HCT116 (cell line): ENCODE measurements at regions not wholly inside any gene's neighbourhood (a gene's known extent, or its start where the extent isn't known, plus 50 kb on each side); places are given as distances from the start of the nearest gene placed in this dataset.
A peak's percentile ranks its signal among the peaks of the same experiment; 100 is the strongest.

Experiments used
- ATAC-seq: fragments of 200-7000 bp; cut with Tn5 transposase; 2 replicates; pipeline ENCODE4 v1.9.1; 2020; ENCODE audit warnings: mild to moderate bottlenecking, moderate library complexity
- BruUV-seq: library from RNA; stranded (reverse); fragments of 400-500 nt; replicated peaks from 2 replicates; lab custom pipeline; 2021; lab: Mats Ljungman, UMichigan
- CTCF ChIA-PET: fragments of 300-600 bp; sonication (Branson Sonifier 250); formaldehyde crosslinking; loops from one replicate; lab custom pipeline; 2021; ENCODE audit warnings: antibody characterized with exemption; lab: Charles Lee
- POLR2A ChIA-PET: fragments of 300-600, 350-600 bp; sonication (Branson Sonifier 250); formaldehyde crosslinking; loops from one replicate; lab custom pipeline; 2021; ENCODE audit warnings: antibody characterized with exemption; lab: Charles Lee
- RAD21 ChIA-PET, 2 experiments: fragments of 300-600 bp; sonication (Branson Sonifier 250); formaldehyde crosslinking; loops; one replicate each; lab custom pipeline; 2023; ENCODE audit warnings: low total read pairs in 2 of 2; ENCODE audit not compliant: uncharacterized antibody in 2 of 2, unreplicated experiment in 2 of 2, low non-redundant PET in 1 of 2; lab: Charles Lee
- DNase-seq: peaks from one replicate; pipeline ENCODE4 v3.0.0-alpha.2; 2010; ENCODE audit warnings: low read depth, low spot score
- H2AFZ ChIP-seq: fragments of 200-600 bp; shearing (Covaris generic), sonication (generic); 2 replicates; pipeline ENCODE4 v1.6.1; 2017; ENCODE audit warnings: low read depth, mixed run types, mixed read lengths, antibody characterized with exemption, low read length; ENCODE audit not compliant: poor library complexity, severe bottlenecking
- H3K27ac ChIP-seq: 2 replicates; pipeline ENCODE4 v1.5.1; 2012; ENCODE audit warnings: low read depth, low read length
- H3K27me3 ChIP-seq: fragments of 200-600 bp; sonication (generic); 2 replicates; pipeline ENCODE4 v1.6.1; 2016; ENCODE audit warnings: mixed run types, low read length, mixed read lengths; ENCODE audit not compliant: insufficient read depth
- H3K36me3 ChIP-seq, 2 experiments: fragments of 200-500 bp in 1 of 2; fragments of 200-600 bp in 1 of 2; sonication (Bioruptor generic) in 1 of 2; sonication (generic) in 1 of 2; 2 replicates each; pipeline versions ENCODE4 v1.5.1 to v1.6.1; 2014 to 2016; ENCODE audit warnings: low read length in 2 of 2, inconsistent platforms in 1 of 2, mixed read lengths in 1 of 2, mixed run types in 1 of 2; ENCODE audit not compliant: insufficient read depth in 2 of 2, control insufficient read depth in 1 of 2
- H3K4me1 ChIP-seq, 2 experiments: fragments of 200-600 bp in 1 of 2; sonication (generic) in 1 of 2; 2 replicates each; pipeline versions ENCODE4 v1.5.1 to v1.6.1; 2012 to 2017; ENCODE audit warnings: low read length in 2 of 2, inconsistent platforms in 1 of 2, mild to moderate bottlenecking in 1 of 2, mixed read lengths in 1 of 2, mixed run types in 1 of 2, moderate library complexity in 1 of 2; ENCODE audit not compliant: insufficient read depth in 2 of 2, control insufficient read depth in 1 of 2
- H3K4me2 ChIP-seq: fragments of 200-600 bp; sonication (generic); 2 replicates; pipeline ENCODE4 v1.6.1; 2017; ENCODE audit warnings: mixed run types, low read length, mixed read lengths
- H3K4me3 ChIP-seq, 2 experiments: fragments of 200-600 bp in 1 of 2; sonication (generic) in 1 of 2; replicated peaks in 1 of 2; 2 replicates each; pipeline ENCODE4 v1.5.1; 2011 to 2016; ENCODE audit warnings: low read length in 2 of 2, control low read depth in 1 of 2, low read depth in 1 of 2, mild to moderate bottlenecking in 1 of 2, mixed read lengths in 1 of 2, mixed run types in 1 of 2
- H3K79me2 ChIP-seq: fragments of 200-600 bp; sonication (generic); 2 replicates; pipeline ENCODE4 v1.6.1; 2017; ENCODE audit warnings: mild to moderate bottlenecking, mixed run types, low read length, moderate library complexity, mixed read lengths; ENCODE audit not compliant: insufficient read depth
- H3K9ac ChIP-seq: fragments of 200-600 bp; sonication (generic); 2 replicates; pipeline ENCODE4 v1.6.1; 2016; ENCODE audit warnings: low read length, mixed read lengths
- H3K9me2 ChIP-seq: fragments of 200-600 bp; sonication (generic), shearing (Covaris generic); 2 replicates; pipeline ENCODE4 v1.6.1; 2017; ENCODE audit warnings: mixed run types, mild to moderate bottlenecking, moderate library complexity; ENCODE audit not compliant: insufficient read depth
- H3K9me3 ChIP-seq, 2 experiments: fragments of 200-500 bp in 1 of 2; fragments of 200-600 bp in 1 of 2; sonication (Bioruptor generic) in 1 of 2; sonication (generic) in 1 of 2; 2 replicates each; pipeline ENCODE4 v1.6.1; 2014 to 2017; ENCODE audit warnings: low read length in 2 of 2, mixed read lengths in 2 of 2, inconsistent platforms in 1 of 2, low read depth in 1 of 2, mild to moderate bottlenecking in 1 of 2, mixed run types in 1 of 2, moderate library complexity in 1 of 2; ENCODE audit not compliant: control insufficient read depth in 1 of 2, insufficient read depth in 1 of 2
- H4K20me1 ChIP-seq: fragments of 200-600 bp; sonication (generic), shearing (Covaris generic); 2 replicates; pipeline ENCODE4 v1.6.1; 2017; ENCODE audit warnings: mixed run types, mild to moderate bottlenecking, moderate library complexity; ENCODE audit not compliant: insufficient read depth
- CBX3 ChIP-seq: IDR thresholded peaks from 2 replicates; pipeline ENCODE4 v1.6.1; 2012; ENCODE audit warnings: low read depth
- CEBPB ChIP-seq: IDR thresholded peaks from 2 replicates; pipeline ENCODE4 v1.6.1; 2012; ENCODE audit warnings: low read depth
- EGR1 ChIP-seq: IDR thresholded peaks from 2 replicates; pipeline ENCODE4 v1.6.1; 2012; ENCODE audit warnings: low read depth
- EZH2phosphoT487 ChIP-seq: fragments of 200-600 bp; IDR thresholded peaks from 2 replicates; pipeline ENCODE4 v1.6.1; 2018; ENCODE audit warnings: antibody characterized with exemption, borderline replicate concordance
- FOSL1 ChIP-seq: IDR thresholded peaks from 2 replicates; pipeline ENCODE4 v1.6.1; 2012; ENCODE audit warnings: low read depth
- POLR2A ChIP-seq: IDR thresholded peaks from 2 replicates; pipeline ENCODE4 v1.7.0; 2011; ENCODE audit warnings: borderline replicate concordance; ENCODE audit not compliant: insufficient read depth, insufficient read length; ENCODE audit errors: extremely low read depth
- POLR2AphosphoS5 ChIP-seq: IDR thresholded peaks from 2 replicates; pipeline ENCODE4 v1.6.1; 2011; ENCODE audit warnings: mild to moderate bottlenecking, low read depth, low read length, moderate library complexity
- SP1 ChIP-seq: IDR thresholded peaks from 2 replicates; pipeline ENCODE4 v1.6.1; 2012; ENCODE audit warnings: low read depth
- SRF ChIP-seq: IDR thresholded peaks from 2 replicates; pipeline ENCODE4 v1.6.1; 2012; ENCODE audit warnings: low read depth
- TCF7L2 ChIP-seq: IDR thresholded peaks from 2 replicates; pipeline ENCODE4 v1.7.0; 2011; ENCODE audit warnings: borderline replicate concordance, inconsistent platforms; ENCODE audit not compliant: insufficient read depth, insufficient read length; ENCODE audit errors: extremely low read depth
- YY1 ChIP-seq: IDR thresholded peaks from 2 replicates; pipeline ENCODE4 v1.6.1; 2011; ENCODE audit warnings: low read length, low read depth, moderate library complexity, mild to moderate bottlenecking; ENCODE audit not compliant: insufficient replicate concordance; ENCODE audit errors: extremely low read depth
- ZFX ChIP-seq: fragments of 450-650 bp; IDR thresholded peaks from 2 replicates; pipeline ENCODE4 v1.6.1; 2017
- intact Hi-C: fragments of 100-400 bp; cut with micrococcal nuclease; formaldehyde crosslinking; loops from 2 replicates; pipeline ENCODE4 v1.10.0; 2022
- TF ChIP-seq, protein P1 (sequence below): IDR thresholded peaks from 2 replicates; pipeline ENCODE4 v1.6.1; 2012
- TF ChIP-seq, protein P2 (sequence below): IDR thresholded peaks from 2 replicates; pipeline ENCODE4 v1.6.1; 2011; ENCODE audit warnings: mild to moderate bottlenecking, low read length, moderate library complexity; ENCODE audit not compliant: insufficient replicate concordance; ENCODE audit errors: extremely low read depth
- TF ChIP-seq, protein P3 (sequence below): IDR thresholded peaks from 2 replicates; pipeline ENCODE4 v1.6.1; 2012; ENCODE audit warnings: low read depth
- TF ChIP-seq, protein P4 (sequence below): IDR thresholded peaks from 2 replicates; pipeline ENCODE4 v1.6.1; 2012

DNA sequence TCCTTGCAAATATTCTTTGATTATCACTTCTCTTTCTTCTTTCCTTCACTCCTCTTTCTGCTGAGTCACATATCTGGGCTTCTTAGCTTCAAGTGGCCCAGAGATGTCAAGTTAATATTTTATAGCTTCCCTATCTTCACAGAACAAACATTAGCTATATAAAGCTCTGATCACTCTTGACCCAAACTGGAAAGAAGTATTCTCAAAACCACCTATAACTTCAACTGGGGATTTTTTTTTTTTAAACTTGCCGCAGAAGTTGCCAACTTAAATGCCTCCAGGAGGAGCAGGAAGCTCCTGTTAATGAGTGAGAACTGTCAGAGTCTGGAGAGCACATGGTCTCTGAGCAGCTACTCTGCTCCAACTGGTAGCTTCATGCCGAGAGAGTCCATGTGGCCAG, 233.3 kb upstream of the EDNRA start:
- no peak overlapping the region for H3K9ac ChIP-seq
- no peak overlapping the region for H3K4me3 ChIP-seq
- no peak overlapping the region for H3K27ac ChIP-seq
- H3K4me2 ChIP-seq = no peak overlapping the region
- intact Hi-C loops = no loop called here
- H3K79me2 ChIP-seq = no peaks in the 10 kb centered on the region
- no peaks in the 10 kb centered on the region for H4K20me1 ChIP-seq
- TF ChIP-seq, protein P1, sequence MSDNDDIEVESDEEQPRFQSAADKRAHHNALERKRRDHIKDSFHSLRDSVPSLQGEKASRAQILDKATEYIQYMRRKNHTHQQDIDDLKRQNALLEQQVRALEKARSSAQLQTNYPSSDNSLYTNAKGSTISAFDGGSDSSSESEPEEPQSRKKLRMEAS = peak; percentile 27; the same call in 1 of the 2 replicates
- TF ChIP-seq CEBPB = no peak
- peak overlapping the region; percentile 10 for H2AFZ ChIP-seq
- ChIA-PET RAD21 (no interaction called here), CTCF (interaction anchor here (1.3 kb wide), 1 partner anchor 271 kb away, joined by 5 read pairs; no protein-coding TSS in a partner anchor), POLR2A (no interaction called here)
- no TSS peak for BruUV-seq
- ATAC-seq (no peak), DNase-seq (no peak)
- no peaks in the 10 kb centered on the region for H3K9me2 ChIP-seq
- H3K9me3 ChIP-seq = no peaks in the 10 kb centered on the region
- no peaks in the 10 kb centered on the region for H3K27me3 ChIP-seq
- H3K4me1 ChIP-seq = no peaks in the 10 kb centered on the region
- no peaks in the 10 kb centered on the region for H3K36me3 ChIP-seq

DNA sequence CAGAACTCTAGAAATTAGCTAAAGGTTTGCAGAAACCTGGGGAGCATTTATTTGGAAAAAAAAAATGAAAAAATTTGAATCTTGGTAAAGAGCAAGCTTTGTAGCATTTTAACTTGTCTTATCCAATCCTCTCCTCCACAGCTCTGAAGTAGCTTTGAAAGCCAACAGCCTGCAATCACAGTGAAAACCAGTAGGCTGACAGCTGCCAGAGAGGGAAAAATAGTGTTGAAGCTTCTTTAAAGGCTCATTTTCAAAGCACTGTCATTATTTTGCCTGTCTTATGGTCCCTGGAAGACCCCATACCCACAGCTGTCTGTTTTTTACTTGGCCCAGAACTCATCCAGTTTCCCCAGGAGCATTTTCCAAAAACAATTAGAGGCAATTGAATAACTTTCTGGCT, 230.8 kb upstream of the EDNRA start:
- H3K9ac ChIP-seq = no peak overlapping the region
- no peak overlapping the region for H3K27ac ChIP-seq
- no peak overlapping the region for H3K4me2 ChIP-seq
- TF ChIP-seq EGR1 (no peak), YY1 (no peak), FOSL1 (no peak), POLR2AphosphoS5 (no peak), ZFX (no peak), SP1 (no peak), SRF (no peak), POLR2A (no peak), TCF7L2 (no peak), CBX3 (no peak), EZH2phosphoT487 (no peak)
- TF ChIP-seq, protein P2, sequence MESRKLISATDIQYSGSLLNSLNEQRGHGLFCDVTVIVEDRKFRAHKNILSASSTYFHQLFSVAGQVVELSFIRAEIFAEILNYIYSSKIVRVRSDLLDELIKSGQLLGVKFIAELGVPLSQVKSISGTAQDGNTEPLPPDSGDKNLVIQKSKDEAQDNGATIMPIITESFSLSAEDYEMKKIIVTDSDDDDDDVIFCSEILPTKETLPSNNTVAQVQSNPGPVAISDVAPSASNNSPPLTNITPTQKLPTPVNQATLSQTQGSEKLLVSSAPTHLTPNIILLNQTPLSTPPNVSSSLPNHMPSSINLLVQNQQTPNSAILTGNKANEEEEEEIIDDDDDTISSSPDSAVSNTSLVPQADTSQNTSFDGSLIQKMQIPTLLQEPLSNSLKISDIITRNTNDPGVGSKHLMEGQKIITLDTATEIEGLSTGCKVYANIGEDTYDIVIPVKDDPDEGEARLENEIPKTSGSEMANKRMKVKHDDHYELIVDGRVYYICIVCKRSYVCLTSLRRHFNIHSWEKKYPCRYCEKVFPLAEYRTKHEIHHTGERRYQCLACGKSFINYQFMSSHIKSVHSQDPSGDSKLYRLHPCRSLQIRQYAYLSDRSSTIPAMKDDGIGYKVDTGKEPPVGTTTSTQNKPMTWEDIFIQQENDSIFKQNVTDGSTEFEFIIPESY = no peak
- TF ChIP-seq, protein P3, sequence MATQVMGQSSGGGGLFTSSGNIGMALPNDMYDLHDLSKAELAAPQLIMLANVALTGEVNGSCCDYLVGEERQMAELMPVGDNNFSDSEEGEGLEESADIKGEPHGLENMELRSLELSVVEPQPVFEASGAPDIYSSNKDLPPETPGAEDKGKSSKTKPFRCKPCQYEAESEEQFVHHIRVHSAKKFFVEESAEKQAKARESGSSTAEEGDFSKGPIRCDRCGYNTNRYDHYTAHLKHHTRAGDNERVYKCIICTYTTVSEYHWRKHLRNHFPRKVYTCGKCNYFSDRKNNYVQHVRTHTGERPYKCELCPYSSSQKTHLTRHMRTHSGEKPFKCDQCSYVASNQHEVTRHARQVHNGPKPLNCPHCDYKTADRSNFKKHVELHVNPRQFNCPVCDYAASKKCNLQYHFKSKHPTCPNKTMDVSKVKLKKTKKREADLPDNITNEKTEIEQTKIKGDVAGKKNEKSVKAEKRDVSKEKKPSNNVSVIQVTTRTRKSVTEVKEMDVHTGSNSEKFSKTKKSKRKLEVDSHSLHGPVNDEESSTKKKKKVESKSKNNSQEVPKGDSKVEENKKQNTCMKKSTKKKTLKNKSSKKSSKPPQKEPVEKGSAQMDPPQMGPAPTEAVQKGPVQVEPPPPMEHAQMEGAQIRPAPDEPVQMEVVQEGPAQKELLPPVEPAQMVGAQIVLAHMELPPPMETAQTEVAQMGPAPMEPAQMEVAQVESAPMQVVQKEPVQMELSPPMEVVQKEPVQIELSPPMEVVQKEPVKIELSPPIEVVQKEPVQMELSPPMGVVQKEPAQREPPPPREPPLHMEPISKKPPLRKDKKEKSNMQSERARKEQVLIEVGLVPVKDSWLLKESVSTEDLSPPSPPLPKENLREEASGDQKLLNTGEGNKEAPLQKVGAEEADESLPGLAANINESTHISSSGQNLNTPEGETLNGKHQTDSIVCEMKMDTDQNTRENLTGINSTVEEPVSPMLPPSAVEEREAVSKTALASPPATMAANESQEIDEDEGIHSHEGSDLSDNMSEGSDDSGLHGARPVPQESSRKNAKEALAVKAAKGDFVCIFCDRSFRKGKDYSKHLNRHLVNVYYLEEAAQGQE = no peak
- TF ChIP-seq, protein P1 = no peak
- TF ChIP-seq, protein P4, sequence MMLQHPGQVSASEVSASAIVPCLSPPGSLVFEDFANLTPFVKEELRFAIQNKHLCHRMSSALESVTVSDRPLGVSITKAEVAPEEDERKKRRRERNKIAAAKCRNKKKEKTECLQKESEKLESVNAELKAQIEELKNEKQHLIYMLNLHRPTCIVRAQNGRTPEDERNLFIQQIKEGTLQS = no peak
- TF ChIP-seq, all 23 proteins: peak for 0
- no peaks in the 10 kb centered on the region for H3K36me3 ChIP-seq
- H3K4me1 ChIP-seq = no peaks in the 10 kb centered on the region
- no peaks in the 10 kb centered on the region for H3K27me3 ChIP-seq
- ChIA-PET POLR2A (no interaction called here), RAD21 (no interaction called here), CTCF (no interaction called here)
- H2AFZ ChIP-seq = no peak overlapping the region
- H4K20me1 ChIP-seq = no peaks in the 10 kb centered on the region
- intact Hi-C loops = no loop called here
- DNase-seq = no peak
- no peaks in the 10 kb centered on the region; the same call in 1 of the 2 replicates for H3K9me2 ChIP-seq
- no peak for ATAC-seq
- H3K9me3 ChIP-seq = no peaks in the 10 kb centered on the region
- no TSS peak for BruUV-seq
- H3K4me3 ChIP-seq = no peak overlapping the region
- no peaks in the 10 kb centered on the region for H3K79me2 ChIP-seq
